H1 (cell line): ENCODE measurements at regions not wholly inside any gene's neighbourhood (a gene's known extent, or its start where the extent isn't known, plus 50 kb on each side); places are given as distances from the start of the nearest gene placed in this dataset.

Source experiments
- TF ChIP-seq, protein P1 (sequence below): fragments of 300-600 bp; sonication (generic); IDR thresholded peaks from 2 replicates; pipeline ENCODE4 v1.7.1; 2012; ENCODE audit warnings: low read length, moderate library complexity, mild to moderate bottlenecking, inconsistent platforms; ENCODE audit not compliant: insufficient replicate concordance

- TF ChIP-seq, protein P1, sequence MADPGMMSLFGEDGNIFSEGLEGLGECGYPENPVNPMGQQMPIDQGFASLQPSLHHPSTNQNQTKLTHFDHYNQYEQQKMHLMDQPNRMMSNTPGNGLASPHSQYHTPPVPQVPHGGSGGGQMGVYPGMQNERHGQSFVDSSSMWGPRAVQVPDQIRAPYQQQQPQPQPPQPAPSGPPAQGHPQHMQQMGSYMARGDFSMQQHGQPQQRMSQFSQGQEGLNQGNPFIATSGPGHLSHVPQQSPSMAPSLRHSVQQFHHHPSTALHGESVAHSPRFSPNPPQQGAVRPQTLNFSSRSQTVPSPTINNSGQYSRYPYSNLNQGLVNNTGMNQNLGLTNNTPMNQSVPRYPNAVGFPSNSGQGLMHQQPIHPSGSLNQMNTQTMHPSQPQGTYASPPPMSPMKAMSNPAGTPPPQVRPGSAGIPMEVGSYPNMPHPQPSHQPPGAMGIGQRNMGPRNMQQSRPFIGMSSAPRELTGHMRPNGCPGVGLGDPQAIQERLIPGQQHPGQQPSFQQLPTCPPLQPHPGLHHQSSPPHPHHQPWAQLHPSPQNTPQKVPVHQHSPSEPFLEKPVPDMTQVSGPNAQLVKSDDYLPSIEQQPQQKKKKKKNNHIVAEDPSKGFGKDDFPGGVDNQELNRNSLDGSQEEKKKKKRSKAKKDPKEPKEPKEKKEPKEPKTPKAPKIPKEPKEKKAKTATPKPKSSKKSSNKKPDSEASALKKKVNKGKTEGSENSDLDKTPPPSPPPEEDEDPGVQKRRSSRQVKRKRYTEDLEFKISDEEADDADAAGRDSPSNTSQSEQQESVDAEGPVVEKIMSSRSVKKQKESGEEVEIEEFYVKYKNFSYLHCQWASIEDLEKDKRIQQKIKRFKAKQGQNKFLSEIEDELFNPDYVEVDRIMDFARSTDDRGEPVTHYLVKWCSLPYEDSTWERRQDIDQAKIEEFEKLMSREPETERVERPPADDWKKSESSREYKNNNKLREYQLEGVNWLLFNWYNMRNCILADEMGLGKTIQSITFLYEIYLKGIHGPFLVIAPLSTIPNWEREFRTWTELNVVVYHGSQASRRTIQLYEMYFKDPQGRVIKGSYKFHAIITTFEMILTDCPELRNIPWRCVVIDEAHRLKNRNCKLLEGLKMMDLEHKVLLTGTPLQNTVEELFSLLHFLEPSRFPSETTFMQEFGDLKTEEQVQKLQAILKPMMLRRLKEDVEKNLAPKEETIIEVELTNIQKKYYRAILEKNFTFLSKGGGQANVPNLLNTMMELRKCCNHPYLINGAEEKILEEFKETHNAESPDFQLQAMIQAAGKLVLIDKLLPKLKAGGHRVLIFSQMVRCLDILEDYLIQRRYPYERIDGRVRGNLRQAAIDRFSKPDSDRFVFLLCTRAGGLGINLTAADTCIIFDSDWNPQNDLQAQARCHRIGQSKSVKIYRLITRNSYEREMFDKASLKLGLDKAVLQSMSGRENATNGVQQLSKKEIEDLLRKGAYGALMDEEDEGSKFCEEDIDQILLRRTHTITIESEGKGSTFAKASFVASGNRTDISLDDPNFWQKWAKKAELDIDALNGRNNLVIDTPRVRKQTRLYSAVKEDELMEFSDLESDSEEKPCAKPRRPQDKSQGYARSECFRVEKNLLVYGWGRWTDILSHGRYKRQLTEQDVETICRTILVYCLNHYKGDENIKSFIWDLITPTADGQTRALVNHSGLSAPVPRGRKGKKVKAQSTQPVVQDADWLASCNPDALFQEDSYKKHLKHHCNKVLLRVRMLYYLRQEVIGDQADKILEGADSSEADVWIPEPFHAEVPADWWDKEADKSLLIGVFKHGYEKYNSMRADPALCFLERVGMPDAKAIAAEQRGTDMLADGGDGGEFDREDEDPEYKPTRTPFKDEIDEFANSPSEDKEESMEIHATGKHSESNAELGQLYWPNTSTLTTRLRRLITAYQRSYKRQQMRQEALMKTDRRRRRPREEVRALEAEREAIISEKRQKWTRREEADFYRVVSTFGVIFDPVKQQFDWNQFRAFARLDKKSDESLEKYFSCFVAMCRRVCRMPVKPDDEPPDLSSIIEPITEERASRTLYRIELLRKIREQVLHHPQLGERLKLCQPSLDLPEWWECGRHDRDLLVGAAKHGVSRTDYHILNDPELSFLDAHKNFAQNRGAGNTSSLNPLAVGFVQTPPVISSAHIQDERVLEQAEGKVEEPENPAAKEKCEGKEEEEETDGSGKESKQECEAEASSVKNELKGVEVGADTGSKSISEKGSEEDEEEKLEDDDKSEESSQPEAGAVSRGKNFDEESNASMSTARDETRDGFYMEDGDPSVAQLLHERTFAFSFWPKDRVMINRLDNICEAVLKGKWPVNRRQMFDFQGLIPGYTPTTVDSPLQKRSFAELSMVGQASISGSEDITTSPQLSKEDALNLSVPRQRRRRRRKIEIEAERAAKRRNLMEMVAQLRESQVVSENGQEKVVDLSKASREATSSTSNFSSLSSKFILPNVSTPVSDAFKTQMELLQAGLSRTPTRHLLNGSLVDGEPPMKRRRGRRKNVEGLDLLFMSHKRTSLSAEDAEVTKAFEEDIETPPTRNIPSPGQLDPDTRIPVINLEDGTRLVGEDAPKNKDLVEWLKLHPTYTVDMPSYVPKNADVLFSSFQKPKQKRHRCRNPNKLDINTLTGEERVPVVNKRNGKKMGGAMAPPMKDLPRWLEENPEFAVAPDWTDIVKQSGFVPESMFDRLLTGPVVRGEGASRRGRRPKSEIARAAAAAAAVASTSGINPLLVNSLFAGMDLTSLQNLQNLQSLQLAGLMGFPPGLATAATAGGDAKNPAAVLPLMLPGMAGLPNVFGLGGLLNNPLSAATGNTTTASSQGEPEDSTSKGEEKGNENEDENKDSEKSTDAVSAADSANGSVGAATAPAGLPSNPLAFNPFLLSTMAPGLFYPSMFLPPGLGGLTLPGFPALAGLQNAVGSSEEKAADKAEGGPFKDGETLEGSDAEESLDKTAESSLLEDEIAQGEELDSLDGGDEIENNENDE = no peak
Measured at GRCh38 chr13:73662833-73663232, 471.4 kb downstream of the KLF12 start (continued).
